GM12878 (cell line): ENCODE measurements at regions not wholly inside any gene's neighbourhood (a gene's known extent, or its start where the extent isn't known, plus 50 kb on each side); places are given as distances from the start of the nearest gene placed in this dataset.

Experiments used
- EP300 ChIP-seq, 2 experiments: fragments of 150-350 bp in 1 of 2; IDR thresholded peaks; 2 replicates each; pipeline ENCODE4 v1.6.1; 2011 to 2012; ENCODE audit warnings: low read depth in 2 of 2, low read length in 2 of 2, borderline replicate concordance in 1 of 2, improper control_type of control experiment in 1 of 2, inconsistent platforms in 1 of 2; ENCODE audit not compliant: control insufficient read depth in 1 of 2
- EZH2 ChIP-seq: IDR thresholded peaks from 2 replicates; pipeline ENCODE4 v1.6.1; 2012; ENCODE audit warnings: low read depth, mild to moderate bottlenecking, control low read depth, inconsistent platforms, low read length, borderline replicate concordance; ENCODE audit not compliant: control insufficient read depth
- KDM1A ChIP-seq: fragments of 200-600 bp; sonication (generic); IDR thresholded peaks from 2 replicates; pipeline ENCODE4 v1.6.1; 2016; ENCODE audit warnings: borderline replicate concordance
- PML ChIP-seq: IDR thresholded peaks from 2 replicates; pipeline ENCODE4 v1.6.1; 2012; ENCODE audit warnings: low read length, inconsistent platforms
- RFX5 ChIP-seq: IDR thresholded peaks from 2 replicates; pipeline ENCODE4 v1.6.1; 2011; ENCODE audit warnings: low read depth, low read length, improper control_type of control experiment
- TF ChIP-seq, protein P1 (sequence below), 3 experiments: IDR thresholded peaks in 2 of 3; conservative IDR thresholded peaks in 1 of 3; 2 replicates each; pipeline ENCODE4 v1.5.1; 2011; ENCODE audit warnings: low read depth in 3 of 3, low read length in 3 of 3, mild to moderate bottlenecking in 3 of 3, control low read depth in 2 of 3, moderate library complexity in 2 of 3, inconsistent platforms in 1 of 3, mixed read lengths in 1 of 3; ENCODE audit not compliant: control insufficient read depth in 2 of 3, insufficient read depth in 1 of 3; ENCODE audit errors: extremely low read depth in 1 of 3
- TF ChIP-seq, protein P2 (sequence below): IDR thresholded peaks from 2 replicates; pipeline ENCODE4 v1.6.1; 2011; ENCODE audit warnings: borderline replicate concordance, low read depth, mild to moderate bottlenecking, moderate library complexity, mixed read lengths, low read length; ENCODE audit not compliant: insufficient read depth; ENCODE audit errors: extremely low read length

DNA sequence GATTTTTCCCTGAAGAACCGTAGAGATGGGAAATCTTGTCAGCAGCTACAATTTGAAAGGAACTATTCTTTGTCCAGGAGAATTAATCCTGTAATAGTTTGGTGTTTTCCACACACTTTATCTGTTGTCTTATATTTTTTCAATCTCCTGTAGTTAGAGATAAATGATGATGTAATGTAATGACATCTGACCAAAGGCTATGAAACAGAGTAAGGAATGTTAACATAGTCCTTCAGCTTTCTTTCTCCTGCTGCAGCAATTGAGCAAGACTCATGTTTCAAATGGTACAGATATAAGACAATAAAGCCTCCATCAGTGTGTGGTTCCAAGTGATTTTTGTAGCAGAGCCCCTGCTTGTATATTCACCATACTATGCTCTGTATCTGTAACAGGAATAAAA is 1028.4 kb downstream of the SI start:
- TF ChIP-seq KDM1A, result no peak
- TF ChIP-seq, protein P1, sequence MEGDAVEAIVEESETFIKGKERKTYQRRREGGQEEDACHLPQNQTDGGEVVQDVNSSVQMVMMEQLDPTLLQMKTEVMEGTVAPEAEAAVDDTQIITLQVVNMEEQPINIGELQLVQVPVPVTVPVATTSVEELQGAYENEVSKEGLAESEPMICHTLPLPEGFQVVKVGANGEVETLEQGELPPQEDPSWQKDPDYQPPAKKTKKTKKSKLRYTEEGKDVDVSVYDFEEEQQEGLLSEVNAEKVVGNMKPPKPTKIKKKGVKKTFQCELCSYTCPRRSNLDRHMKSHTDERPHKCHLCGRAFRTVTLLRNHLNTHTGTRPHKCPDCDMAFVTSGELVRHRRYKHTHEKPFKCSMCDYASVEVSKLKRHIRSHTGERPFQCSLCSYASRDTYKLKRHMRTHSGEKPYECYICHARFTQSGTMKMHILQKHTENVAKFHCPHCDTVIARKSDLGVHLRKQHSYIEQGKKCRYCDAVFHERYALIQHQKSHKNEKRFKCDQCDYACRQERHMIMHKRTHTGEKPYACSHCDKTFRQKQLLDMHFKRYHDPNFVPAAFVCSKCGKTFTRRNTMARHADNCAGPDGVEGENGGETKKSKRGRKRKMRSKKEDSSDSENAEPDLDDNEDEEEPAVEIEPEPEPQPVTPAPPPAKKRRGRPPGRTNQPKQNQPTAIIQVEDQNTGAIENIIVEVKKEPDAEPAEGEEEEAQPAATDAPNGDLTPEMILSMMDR (IDR thresholded peaks at IDR 0.05 in 2 of 3, conservative IDR thresholded peaks at IDR 0.05 in 1 of 3; ENCODE audit: control insufficient read depth in 2 of 3, extremely low read depth in 1 of 3, insufficient read depth in 1 of 3, low read depth in 3 of 3, low read length in 3 of 3), result no peak
- TF ChIP-seq, protein P2, sequence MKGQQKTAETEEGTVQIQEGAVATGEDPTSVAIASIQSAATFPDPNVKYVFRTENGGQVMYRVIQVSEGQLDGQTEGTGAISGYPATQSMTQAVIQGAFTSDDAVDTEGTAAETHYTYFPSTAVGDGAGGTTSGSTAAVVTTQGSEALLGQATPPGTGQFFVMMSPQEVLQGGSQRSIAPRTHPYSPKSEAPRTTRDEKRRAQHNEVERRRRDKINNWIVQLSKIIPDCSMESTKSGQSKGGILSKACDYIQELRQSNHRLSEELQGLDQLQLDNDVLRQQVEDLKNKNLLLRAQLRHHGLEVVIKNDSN, result no peak
- no peak for TF ChIP-seq EZH2
- TF ChIP-seq RFX5, result no peak
- no peak for TF ChIP-seq EP300 (IDR thresholded peaks at IDR 0.05; ENCODE audit: borderline replicate concordance in 1 of 2, control insufficient read depth in 1 of 2, low read depth in 2 of 2, low read length in 2 of 2)
- no peak for TF ChIP-seq PML
